Neural progenitor cell (in vitro differentiated cells): ENCODE measurements at regions not wholly inside any gene's neighbourhood (a gene's known extent, or its start where the extent isn't known, plus 50 kb on each side); places are given as distances from the start of the nearest gene placed in this dataset.

Experiments used
- DNase-seq: peaks from one replicate; pipeline ENCODE4 v3.0.0-alpha.2; 2016; ENCODE audit warnings: low spot score
- H2AFZ ChIP-seq: fragments of 200-600 bp; sonication (generic); replicated peaks from 2 replicates; pipeline ENCODE4 v1.6.1; 2016; ENCODE audit warnings: antibody characterized with exemption
- H3F3A ChIP-seq: fragments of 200-600 bp; sonication (generic); 2 replicates; pipeline ENCODE4 v1.6.1; 2016; ENCODE audit warnings: antibody characterized with exemption, low read depth
- H3K27ac ChIP-seq: fragments of 200-600 bp; sonication (generic); 2 replicates; pipeline ENCODE4 v1.5.1; 2016; ENCODE audit warnings: mild to moderate bottlenecking
- H3K27me3 ChIP-seq: fragments of 200-600 bp; sonication (generic); 2 replicates; pipeline ENCODE4 v1.6.1; 2016; ENCODE audit warnings: mild to moderate bottlenecking, moderate library complexity
- H3K36me3 ChIP-seq: fragments of 200-600 bp; sonication (generic); 2 replicates; pipeline ENCODE4 v1.5.1; 2016
- H3K4me1 ChIP-seq: fragments of 200-600 bp; sonication (generic); 2 replicates; pipeline ENCODE4 v1.6.1; 2016; ENCODE audit warnings: mixed run types
- H3K4me2 ChIP-seq: fragments of 200-600 bp; sonication (generic); 2 replicates; pipeline ENCODE4 v1.6.1; 2016
- H3K4me3 ChIP-seq: fragments of 200-600 bp; sonication (generic); 2 replicates; pipeline ENCODE4 v1.5.1; 2016
- H3K79me2 ChIP-seq: fragments of 200-600 bp; sonication (generic); 2 replicates; pipeline ENCODE4 v1.6.1; 2016; ENCODE audit warnings: low read depth
- H3K9ac ChIP-seq: fragments of 200-600 bp; sonication (generic); 2 replicates; pipeline ENCODE4 v1.6.1; 2016
- H3K9me3 ChIP-seq: fragments of 200-600 bp; sonication (generic); 2 replicates; pipeline ENCODE4 v1.5.1; 2016; ENCODE audit warnings: low read depth
- H4K20me1 ChIP-seq: fragments of 200-600 bp; sonication (generic); 2 replicates; pipeline ENCODE4 v1.6.1; 2016; ENCODE audit warnings: low read depth
- H3K27ac Mint-ChIP-seq: 3 replicates; pipeline ENCODE4 v1.8.0; 2021; ENCODE audit warnings: mixed read lengths
- H3K27me3 Mint-ChIP-seq: 2 replicates; pipeline ENCODE4 v1.8.0; 2022; ENCODE audit warnings: low read depth, mild to moderate bottlenecking, inconsistent platforms, moderate library complexity, mixed read lengths; ENCODE audit not compliant: insufficient read depth
- H3K36me3 Mint-ChIP-seq: 3 replicates; pipeline ENCODE4 v1.8.0; 2021; ENCODE audit warnings: mixed read lengths
- H3K4me1 Mint-ChIP-seq: 3 replicates; pipeline ENCODE4 v1.8.0; 2021; ENCODE audit warnings: mixed read lengths
- H3K4me3 Mint-ChIP-seq: 3 replicates; pipeline ENCODE4 v1.8.0; 2021; ENCODE audit warnings: mild to moderate bottlenecking, moderate library complexity, mixed read lengths
- H3K9me3 Mint-ChIP-seq: 3 replicates; pipeline ENCODE4 v1.8.0; 2020; ENCODE audit warnings: mixed read lengths
- EZH2 ChIP-seq: fragments of 200-600 bp; sonication (generic); IDR thresholded peaks from 2 replicates; pipeline ENCODE4 v1.6.1; 2017; ENCODE audit warnings: antibody characterized with exemption, mild to moderate bottlenecking, moderate library complexity
- EZH2phosphoT487 ChIP-seq: fragments of 200-600 bp; sonication (generic); IDR thresholded peaks from 2 replicates; pipeline ENCODE4 v1.6.1; 2017; ENCODE audit warnings: antibody characterized with exemption
- TF ChIP-seq, protein P1 (sequence below): fragments of 200-600 bp; sonication (generic); IDR thresholded peaks from 2 replicates; pipeline ENCODE4 v1.5.1; 2017; ENCODE audit warnings: antibody characterized with exemption, mild to moderate bottlenecking

GRCh38 chr3:24680214-24680967 is 185.7 kb upstream of the THRB start:
- peaks cover 5% of the 10 kb centered on the region for H3K27me3 Mint-ChIP-seq
- no peak overlapping the region for H3K4me2 ChIP-seq

DNA sequence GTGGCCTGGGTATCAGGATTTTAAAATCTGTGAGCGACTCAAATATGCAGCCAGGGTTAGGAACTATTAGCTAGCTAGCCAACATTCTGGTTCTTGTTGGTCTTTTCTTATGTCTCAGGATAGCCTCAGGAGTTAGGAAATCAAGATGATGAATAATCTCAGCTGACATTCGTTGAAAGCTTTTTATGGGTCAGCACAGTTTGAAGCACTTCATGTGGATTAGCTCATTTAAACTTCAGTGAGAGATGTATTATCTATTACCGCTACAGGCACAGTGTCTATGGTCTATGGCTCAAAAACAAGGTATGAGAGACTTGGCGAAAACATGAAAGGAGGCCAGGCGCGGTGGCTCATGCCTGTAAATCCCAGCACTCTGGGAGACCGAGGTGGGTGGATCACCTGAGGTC is 187.5 kb upstream of the THRB start:
- H3K79me2 ChIP-seq, result no peaks in the 10 kb centered on the region
- no peak for DNase-seq
- no peaks in the 10 kb centered on the region for H4K20me1 ChIP-seq
- H3K9me3 Mint-ChIP-seq, result no peaks in the 10 kb centered on the region
- H3K9me3 ChIP-seq, result no peaks in the 10 kb centered on the region
- H3K27ac Mint-ChIP-seq, result no peak overlapping the region
- no peaks in the 10 kb centered on the region for H3K27me3 ChIP-seq
- TF ChIP-seq, protein P1, sequence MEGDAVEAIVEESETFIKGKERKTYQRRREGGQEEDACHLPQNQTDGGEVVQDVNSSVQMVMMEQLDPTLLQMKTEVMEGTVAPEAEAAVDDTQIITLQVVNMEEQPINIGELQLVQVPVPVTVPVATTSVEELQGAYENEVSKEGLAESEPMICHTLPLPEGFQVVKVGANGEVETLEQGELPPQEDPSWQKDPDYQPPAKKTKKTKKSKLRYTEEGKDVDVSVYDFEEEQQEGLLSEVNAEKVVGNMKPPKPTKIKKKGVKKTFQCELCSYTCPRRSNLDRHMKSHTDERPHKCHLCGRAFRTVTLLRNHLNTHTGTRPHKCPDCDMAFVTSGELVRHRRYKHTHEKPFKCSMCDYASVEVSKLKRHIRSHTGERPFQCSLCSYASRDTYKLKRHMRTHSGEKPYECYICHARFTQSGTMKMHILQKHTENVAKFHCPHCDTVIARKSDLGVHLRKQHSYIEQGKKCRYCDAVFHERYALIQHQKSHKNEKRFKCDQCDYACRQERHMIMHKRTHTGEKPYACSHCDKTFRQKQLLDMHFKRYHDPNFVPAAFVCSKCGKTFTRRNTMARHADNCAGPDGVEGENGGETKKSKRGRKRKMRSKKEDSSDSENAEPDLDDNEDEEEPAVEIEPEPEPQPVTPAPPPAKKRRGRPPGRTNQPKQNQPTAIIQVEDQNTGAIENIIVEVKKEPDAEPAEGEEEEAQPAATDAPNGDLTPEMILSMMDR, result no peak
- TF ChIP-seq EZH2phosphoT487, result no peak
- TF ChIP-seq EZH2, result no peak
- H3K9ac ChIP-seq, result no peak overlapping the region
- H3K4me1 Mint-ChIP-seq, result peaks cover 15% of the 10 kb centered on the region
- no peak overlapping the region for H3K4me3 Mint-ChIP-seq
- H3F3A ChIP-seq, result no peaks in the 10 kb centered on the region
- peaks cover 5% of the 10 kb centered on the region for H3K27me3 Mint-ChIP-seq
- no peak overlapping the region for H3K4me3 ChIP-seq
- H3K4me2 ChIP-seq, result no peak overlapping the region
- no peak overlapping the region for H3K27ac ChIP-seq
- H3K36me3 Mint-ChIP-seq, result no peaks in the 10 kb centered on the region
- H2AFZ ChIP-seq, result no peak overlapping the region
- H3K36me3 ChIP-seq, result no peaks in the 10 kb centered on the region
- no peaks in the 10 kb centered on the region for H3K4me1 ChIP-seq

More at GRCh38 chr3:24680214-24680967, 185.7 kb upstream of the THRB start:
- Histone ChIP-seq H2AFZ (peak overlapping the region; percentile 77), H3F3A (no peaks in the 10 kb centered on the region), H3K4me3 (no peak overlapping the region), H3K4me1 (no peaks in the 10 kb centered on the region), H3K9me3 (no peaks in the 10 kb centered on the region), H3K27ac (no peak overlapping the region), H4K20me1 (no peaks in the 10 kb centered on the region), H3K79me2 (no peaks in the 10 kb centered on the region), H3K27me3 (no peaks in the 10 kb centered on the region), H3K9ac (no peak overlapping the region), H3K36me3 (no peaks in the 10 kb centered on the region)
- Mint-ChIP-seq H3K27ac (no peak overlapping the region), H3K4me1 (peaks cover 15% of the 10 kb centered on the region), H3K9me3 (no peaks in the 10 kb centered on the region), H3K36me3 (no peaks in the 10 kb centered on the region), H3K4me3 (no peak overlapping the region)
- TF ChIP-seq, protein P1, result peak; percentile 97
- TF ChIP-seq EZH2phosphoT487, result no peak
- peak; percentile 80 for DNase-seq

- Histone ChIP-seq H3K9me3 (no peaks in the 10 kb centered on the region), H3K36me3 (no peaks in the 10 kb centered on the region), H3K27ac (no peak overlapping the region), H3K4me1 (no peaks in the 10 kb centered on the region), H3K4me3 (no peak overlapping the region), H3K9ac (no peak overlapping the region), H3K27me3 (no peaks in the 10 kb centered on the region), H2AFZ (no peak overlapping the region), H3K79me2 (no peaks in the 10 kb centered on the region), H3F3A (no peaks in the 10 kb centered on the region), H3K4me2 (no peak overlapping the region), H4K20me1 (no peaks in the 10 kb centered on the region)
- Mint-ChIP-seq H3K36me3 (no peaks in the 10 kb centered on the region), H3K27ac (peak overlapping the region; percentile 48), H3K27me3 (peaks cover 5% of the 10 kb centered on the region), H3K9me3 (no peaks in the 10 kb centered on the region), H3K4me3 (no peak overlapping the region), H3K4me1 (peaks cover 15% of the 10 kb centered on the region)
- no peak for DNase-seq
- TF ChIP-seq EZH2 (no peak), EZH2phosphoT487 (no peak)
- TF ChIP-seq, protein P1, result no peak
Observed at GRCh38 chr3:24683090-24683489, 188.4 kb upstream of the THRB start.
